ENCODE measurements at regions not wholly inside any gene's neighbourhood (a gene's known extent, or its start where the extent isn't known, plus 50 kb on each side); places are given as distances from the start of the nearest gene placed in this dataset.

DNA sequence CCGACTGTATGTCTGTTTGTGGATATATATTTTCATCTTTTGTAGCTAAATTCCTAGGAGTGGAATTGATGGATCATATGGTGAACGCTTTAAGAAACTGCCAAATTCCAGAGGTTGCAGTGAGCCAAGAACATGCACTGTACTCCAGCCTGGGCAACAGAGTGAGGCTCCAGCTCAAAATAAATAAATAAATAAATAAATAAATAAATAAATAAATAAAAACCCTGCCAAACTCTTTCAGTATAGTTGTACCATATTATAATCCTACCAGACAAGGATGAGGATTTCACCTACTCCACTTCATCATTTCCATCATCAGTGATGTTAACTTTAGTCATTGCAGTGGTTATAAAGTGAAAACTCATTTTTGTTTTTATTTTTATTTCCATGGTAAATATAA, 325.1 kb upstream of the ANXA10 start:
- Histone ChIP-seq H3K27me3 (replicated peaks; ENCODE audit: control insufficient read depth, insufficient read depth, low read length) (no peaks in the 10 kb centered on the region), H3K4me1 (no peaks in the 10 kb centered on the region), H3K9me3 (no peaks in the 10 kb centered on the region), H3K4me3 (ENCODE audit: low read depth, low read length) (no peak overlapping the region), H3K36me3 (ENCODE audit: control insufficient read depth, insufficient read depth, low read length) (no peaks in the 10 kb centered on the region)
- ChIA-PET CTCF (no interaction called here), POLR2A (no interaction called here)
- no peak for DNase-seq
- BruUV-seq (replicated peaks) = no TSS peak
- intact Hi-C loops (cut with micrococcal nuclease; ENCODE audit: unreplicated experiment) = no loop called here
- H3K4me3 Mint-ChIP-seq (ENCODE audit: unreplicated experiment) = no peak overlapping the region
- peaks cover 24% of the 10 kb centered on the region for H3K9me3 Mint-ChIP-seq (ENCODE audit: unreplicated experiment)
- TF ChIP-seq, protein P1, sequence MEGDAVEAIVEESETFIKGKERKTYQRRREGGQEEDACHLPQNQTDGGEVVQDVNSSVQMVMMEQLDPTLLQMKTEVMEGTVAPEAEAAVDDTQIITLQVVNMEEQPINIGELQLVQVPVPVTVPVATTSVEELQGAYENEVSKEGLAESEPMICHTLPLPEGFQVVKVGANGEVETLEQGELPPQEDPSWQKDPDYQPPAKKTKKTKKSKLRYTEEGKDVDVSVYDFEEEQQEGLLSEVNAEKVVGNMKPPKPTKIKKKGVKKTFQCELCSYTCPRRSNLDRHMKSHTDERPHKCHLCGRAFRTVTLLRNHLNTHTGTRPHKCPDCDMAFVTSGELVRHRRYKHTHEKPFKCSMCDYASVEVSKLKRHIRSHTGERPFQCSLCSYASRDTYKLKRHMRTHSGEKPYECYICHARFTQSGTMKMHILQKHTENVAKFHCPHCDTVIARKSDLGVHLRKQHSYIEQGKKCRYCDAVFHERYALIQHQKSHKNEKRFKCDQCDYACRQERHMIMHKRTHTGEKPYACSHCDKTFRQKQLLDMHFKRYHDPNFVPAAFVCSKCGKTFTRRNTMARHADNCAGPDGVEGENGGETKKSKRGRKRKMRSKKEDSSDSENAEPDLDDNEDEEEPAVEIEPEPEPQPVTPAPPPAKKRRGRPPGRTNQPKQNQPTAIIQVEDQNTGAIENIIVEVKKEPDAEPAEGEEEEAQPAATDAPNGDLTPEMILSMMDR (IDR thresholded peaks at IDR 0.05; ENCODE audit: insufficient read depth in 1 of 2, low read depth in 1 of 2, low read length in 1 of 2, severe bottlenecking in 1 of 2, unreplicated experiment in 1 of 2) = no peak
- no peaks in the 10 kb centered on the region for H3K4me1 Mint-ChIP-seq (ENCODE audit: low read depth, unreplicated experiment)
- H3K27me3 Mint-ChIP-seq (ENCODE audit: insufficient read depth, unreplicated experiment) = no peaks in the 10 kb centered on the region
- no peak overlapping the region for H3K27ac Mint-ChIP-seq (ENCODE audit: unreplicated experiment)
- H3K36me3 Mint-ChIP-seq (ENCODE audit: insufficient read depth, unreplicated experiment) = no peaks in the 10 kb centered on the region

DNA sequence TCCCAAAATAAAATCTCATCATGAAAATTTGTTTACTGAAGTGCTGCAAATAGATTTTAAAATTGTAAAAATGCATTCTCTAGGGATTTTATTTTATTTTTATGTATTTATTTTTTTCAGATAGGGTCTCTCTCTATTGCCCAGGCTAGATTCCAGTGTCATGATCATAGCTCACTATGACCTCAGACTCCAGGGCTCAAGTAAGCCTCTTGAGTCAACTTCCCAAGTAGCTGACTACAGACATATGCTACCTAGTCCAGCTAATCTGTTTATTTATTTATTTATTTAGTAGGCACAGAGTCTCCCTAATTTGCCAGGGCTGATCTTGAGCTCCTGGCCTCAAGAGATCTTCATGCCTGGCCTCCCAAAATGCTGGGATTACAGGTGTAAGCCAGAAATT, 317.7 kb upstream of the ANXA10 start:
- POLR2A ChIA-PET = no interaction called here
- no peaks in the 10 kb centered on the region for H3K27me3 Mint-ChIP-seq (ENCODE audit: insufficient read depth, unreplicated experiment)
- Histone ChIP-seq H3K36me3 (ENCODE audit: control insufficient read depth, insufficient read depth, low read length) (no peaks in the 10 kb centered on the region), H3K4me1 (no peaks in the 10 kb centered on the region), H3K4me3 (ENCODE audit: low read depth, low read length) (no peak overlapping the region), H3K9me3 (no peaks in the 10 kb centered on the region), H3K27me3 (replicated peaks; ENCODE audit: control insufficient read depth, insufficient read depth, low read length) (no peaks in the 10 kb centered on the region)
- BruUV-seq (replicated peaks) = no TSS peak
- H3K36me3 Mint-ChIP-seq (ENCODE audit: insufficient read depth, unreplicated experiment) = no peaks in the 10 kb centered on the region
- H3K27ac Mint-ChIP-seq (ENCODE audit: unreplicated experiment) = no peak overlapping the region
- no peaks in the 10 kb centered on the region for H3K4me1 Mint-ChIP-seq (ENCODE audit: low read depth, unreplicated experiment)
- H3K4me3 Mint-ChIP-seq (ENCODE audit: unreplicated experiment) = no peak overlapping the region
- TF ChIP-seq, protein P1 (IDR thresholded peaks at IDR 0.05; ENCODE audit: insufficient read depth in 1 of 2, low read depth in 1 of 2, low read length in 1 of 2, severe bottlenecking in 1 of 2, unreplicated experiment in 1 of 2) = no peak
- no peak for DNase-seq
- H3K9me3 Mint-ChIP-seq (ENCODE audit: unreplicated experiment) = peaks cover 16% of the 10 kb centered on the region
- CTCF ChIA-PET = no interaction called here
- intact Hi-C loops (cut with micrococcal nuclease; ENCODE audit: unreplicated experiment) = no loop called here

DNA sequence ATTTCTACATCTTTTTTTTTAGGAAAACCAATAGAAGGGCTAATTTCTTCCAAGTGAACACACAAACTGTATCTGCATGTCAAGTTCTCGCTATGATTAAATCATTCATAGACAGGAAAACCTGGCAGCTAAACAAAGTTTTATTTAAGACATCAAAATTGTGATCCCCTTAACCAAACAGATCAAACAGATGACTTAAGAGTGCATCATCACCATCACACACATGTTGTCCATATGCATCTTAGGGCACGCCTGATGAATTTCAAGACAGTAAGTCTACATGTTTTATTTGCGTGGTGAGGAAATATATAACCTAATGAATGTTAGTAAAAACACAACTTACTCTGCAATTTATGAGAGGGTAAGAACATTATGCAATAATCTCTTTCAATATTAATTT, 317.0 kb upstream of the ANXA10 start:
- intact Hi-C loops (cut with micrococcal nuclease; ENCODE audit: unreplicated experiment) = no loop called here
- DNase-seq = no peak
- Mint-ChIP-seq H3K36me3 (ENCODE audit: insufficient read depth, unreplicated experiment) (no peaks in the 10 kb centered on the region), H3K4me3 (ENCODE audit: unreplicated experiment) (no peak overlapping the region), H3K9me3 (ENCODE audit: unreplicated experiment) (peaks cover 16% of the 10 kb centered on the region), H3K27ac (ENCODE audit: unreplicated experiment) (no peak overlapping the region), H3K27me3 (ENCODE audit: insufficient read depth, unreplicated experiment) (no peaks in the 10 kb centered on the region), H3K4me1 (ENCODE audit: low read depth, unreplicated experiment) (no peaks in the 10 kb centered on the region)
- Histone ChIP-seq H3K27me3 (replicated peaks; ENCODE audit: control insufficient read depth, insufficient read depth, low read length) (no peaks in the 10 kb centered on the region), H3K36me3 (ENCODE audit: control insufficient read depth, insufficient read depth, low read length) (no peaks in the 10 kb centered on the region), H3K4me1 (no peaks in the 10 kb centered on the region), H3K4me3 (ENCODE audit: low read depth, low read length) (no peak overlapping the region), H3K9me3 (no peaks in the 10 kb centered on the region)
- CTCF ChIA-PET = no interaction called here
- TF ChIP-seq, protein P1 (IDR thresholded peaks at IDR 0.05; ENCODE audit: insufficient read depth in 1 of 2, low read depth in 1 of 2, low read length in 1 of 2, severe bottlenecking in 1 of 2, unreplicated experiment in 1 of 2) = no peak
- POLR2A ChIA-PET = no interaction called here
- no TSS peak for BruUV-seq (replicated peaks)

Data from Caco-2 (cell line).